GM10248 (cell line): ENCODE measurements at regions not wholly inside any gene's neighbourhood (a gene's known extent, or its start where the extent isn't known, plus 50 kb on each side); places are given as distances from the start of the nearest gene placed in this dataset.

Experiments used
- CTCF ChIA-PET: fragments of 300-600 bp; sonication (Branson Sonifier 250); formaldehyde crosslinking; extraction: SDS; loops from one replicate; lab custom pipeline; 2021; ENCODE audit warnings: antibody characterized with exemption; lab: Yijun Ruan, JAX
- POLR2A ChIA-PET: fragments of 350-650 bp; sonication (Branson Sonifier 250); formaldehyde crosslinking; extraction: SDS; loops from one replicate; lab custom pipeline; 2020; ENCODE audit warnings: antibody characterized with exemption; lab: Yijun Ruan, JAX
- DNase-seq: peaks from one replicate; pipeline ENCODE4 v3.0.0; 2012; ENCODE audit errors: extremely low spot score
- TF ChIP-seq, protein P1 (sequence below): IDR thresholded peaks from 2 replicates; pipeline ENCODE4 v1.5.1; 2012; ENCODE audit warnings: mild to moderate bottlenecking, low read depth; ENCODE audit errors: extremely low read depth, missing control alignments, control extremely low read depth

- TF ChIP-seq, protein P1, sequence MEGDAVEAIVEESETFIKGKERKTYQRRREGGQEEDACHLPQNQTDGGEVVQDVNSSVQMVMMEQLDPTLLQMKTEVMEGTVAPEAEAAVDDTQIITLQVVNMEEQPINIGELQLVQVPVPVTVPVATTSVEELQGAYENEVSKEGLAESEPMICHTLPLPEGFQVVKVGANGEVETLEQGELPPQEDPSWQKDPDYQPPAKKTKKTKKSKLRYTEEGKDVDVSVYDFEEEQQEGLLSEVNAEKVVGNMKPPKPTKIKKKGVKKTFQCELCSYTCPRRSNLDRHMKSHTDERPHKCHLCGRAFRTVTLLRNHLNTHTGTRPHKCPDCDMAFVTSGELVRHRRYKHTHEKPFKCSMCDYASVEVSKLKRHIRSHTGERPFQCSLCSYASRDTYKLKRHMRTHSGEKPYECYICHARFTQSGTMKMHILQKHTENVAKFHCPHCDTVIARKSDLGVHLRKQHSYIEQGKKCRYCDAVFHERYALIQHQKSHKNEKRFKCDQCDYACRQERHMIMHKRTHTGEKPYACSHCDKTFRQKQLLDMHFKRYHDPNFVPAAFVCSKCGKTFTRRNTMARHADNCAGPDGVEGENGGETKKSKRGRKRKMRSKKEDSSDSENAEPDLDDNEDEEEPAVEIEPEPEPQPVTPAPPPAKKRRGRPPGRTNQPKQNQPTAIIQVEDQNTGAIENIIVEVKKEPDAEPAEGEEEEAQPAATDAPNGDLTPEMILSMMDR: no peak
- ChIA-PET POLR2A (no interaction called here), CTCF (interaction anchor here (1.0 kb wide), 1 partner anchor 9 kb away, joined by 3 read pairs; no protein-coding TSS in a partner anchor)
- DNase-seq: no peak
Measured at GRCh38 chr2:177084607-177085006, 128.0 kb upstream of the HNRNPA3 start.

DNA sequence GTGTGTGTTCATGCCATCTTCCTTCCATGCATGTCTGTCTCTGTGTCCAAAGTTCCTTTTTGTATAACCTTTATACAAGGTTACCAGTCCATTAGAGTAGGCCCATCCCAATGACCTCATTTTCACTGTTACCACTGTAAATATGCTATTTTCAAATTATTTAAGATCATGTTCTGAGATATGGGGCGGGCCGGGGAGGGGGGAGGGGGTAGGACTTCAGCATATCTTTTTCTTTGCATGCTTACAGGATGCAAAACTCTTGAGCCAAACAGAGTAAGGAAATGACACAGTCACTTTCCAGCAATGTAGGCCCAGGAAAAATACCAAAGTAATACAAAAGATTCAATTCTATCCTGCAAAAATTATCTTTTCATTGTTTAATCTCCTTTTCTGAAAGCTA is 124.1 kb upstream of the HNRNPA3 start:
- CTCF ChIA-PET: no interaction called here
- DNase-seq: no peak
- POLR2A ChIA-PET: no interaction called here
- TF ChIP-seq, protein P1: no peak

DNA sequence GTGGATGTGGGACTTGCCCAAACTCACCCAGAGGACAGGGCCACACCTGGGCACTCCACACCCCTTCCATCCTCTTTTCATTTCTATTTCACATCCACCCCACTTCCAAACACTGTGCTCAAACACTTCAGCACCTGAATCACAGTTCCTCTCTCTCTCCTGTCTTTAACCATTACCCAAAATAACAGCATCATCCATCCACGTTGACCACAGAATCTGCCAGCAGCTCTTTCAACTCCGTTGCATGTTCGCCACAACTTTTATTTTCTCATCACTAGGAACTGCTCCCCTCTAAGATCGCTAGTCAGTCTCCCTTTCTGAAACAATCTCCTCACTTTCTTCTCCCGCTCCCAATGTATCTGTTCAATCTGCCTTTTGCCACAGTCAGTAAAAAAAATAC is 121.6 kb upstream of the HNRNPA3 start:
- DNase-seq: no peak
- ChIA-PET POLR2A (no interaction called here), CTCF (interaction anchor here (1.6 kb wide), 1 partner anchor 41 kb away, joined by 3 read pairs; no protein-coding TSS in a partner anchor)
- TF ChIP-seq, protein P1: no peak

DNA sequence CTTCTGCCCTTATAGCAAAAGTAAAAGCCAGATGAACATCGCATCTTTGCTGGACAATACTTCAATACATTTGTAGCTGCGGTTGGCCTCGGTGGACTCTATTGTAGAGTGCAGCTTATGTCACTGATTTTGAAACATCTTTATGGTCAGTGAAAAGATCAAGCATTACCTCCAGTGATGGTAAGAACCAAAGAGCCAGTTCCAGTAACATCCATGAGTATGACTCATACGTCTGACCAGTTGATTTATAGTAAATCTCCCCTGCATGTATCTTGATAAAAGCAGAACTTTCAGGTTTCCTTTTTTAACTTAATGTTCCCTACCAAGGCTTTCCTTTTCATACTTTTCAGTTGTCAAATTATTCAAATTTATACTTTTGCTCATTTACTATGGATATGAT is 119.2 kb upstream of the HNRNPA3 start:
- TF ChIP-seq, protein P1: no peak
- CTCF ChIA-PET: no interaction called here
- DNase-seq: no peak
- POLR2A ChIA-PET: no interaction called here

DNA sequence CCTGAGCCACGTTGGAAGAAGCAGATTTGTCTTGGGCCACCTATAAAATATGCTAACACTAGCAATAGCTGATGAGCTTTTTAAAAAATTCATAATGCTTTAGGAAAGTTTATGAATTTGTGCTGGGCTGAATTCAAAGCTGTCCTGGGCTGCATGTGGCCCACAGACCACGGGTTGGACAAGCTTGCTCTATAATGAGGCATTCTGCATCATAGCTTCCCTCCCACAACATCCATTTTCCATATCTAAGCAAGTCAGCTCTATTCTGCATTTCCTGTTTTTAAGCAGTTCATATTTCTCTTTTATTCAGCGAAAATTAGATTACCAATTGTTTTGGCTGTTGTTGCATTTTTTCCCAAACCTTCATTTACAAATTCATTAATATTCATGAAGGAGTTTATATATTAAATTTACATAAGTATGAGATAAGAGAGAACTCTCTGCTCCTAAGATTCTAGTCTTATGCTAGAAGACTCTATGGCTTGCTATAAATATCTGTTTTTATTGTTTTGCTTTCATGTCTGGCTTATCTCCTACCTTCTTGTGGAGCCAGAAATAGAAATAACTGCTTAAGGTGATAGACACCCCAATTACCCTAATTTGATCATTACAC is 114.5 kb upstream of the HNRNPA3 start:
- DNase-seq: no peak
- TF ChIP-seq, protein P1: no peak
- CTCF ChIA-PET: interaction anchor here (1.1 to 1.4 kb wide), 2 partner anchors 10 to 16 kb away, joined by 3 read pairs; no protein-coding TSS in a partner anchor
- POLR2A ChIA-PET: no interaction called here

DNA sequence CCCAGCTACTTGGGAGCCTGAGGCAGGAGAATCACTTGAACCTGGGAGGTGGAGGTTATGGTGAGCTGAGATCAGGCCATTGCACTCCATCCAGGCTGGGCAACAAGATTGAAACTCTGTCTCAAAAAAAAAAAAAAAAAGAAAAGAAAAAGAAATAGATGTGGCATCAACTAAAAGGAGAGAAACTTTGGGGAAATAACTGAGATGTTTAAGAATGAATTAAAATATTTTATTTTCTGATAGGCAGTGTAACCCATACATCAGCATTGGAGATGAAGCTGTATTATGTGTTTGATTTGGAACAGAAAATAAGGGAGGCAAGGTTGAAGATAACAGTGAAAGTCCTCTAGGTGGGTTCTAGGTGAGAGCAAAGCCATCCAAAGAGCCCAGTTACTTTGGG is 110.7 kb upstream of the HNRNPA3 start:
- TF ChIP-seq, protein P1: no peak
- ChIA-PET POLR2A (no interaction called here), CTCF (interaction anchor here (1.0 to 1.6 kb wide), 3 partner anchors 10 to 974 kb away, joined by 3 to 5 read pairs (median 4); no protein-coding TSS in a partner anchor)
- no peak for DNase-seq
